C1 segment of cervical spinal cord (tissue), 14 donors: ENCODE measurements at regions not wholly inside any gene's neighbourhood (a gene's known extent, or its start where the extent isn't known, plus 50 kb on each side); places are given as distances from the start of the nearest gene placed in this dataset.

Source experiments
- DNase-seq, 14 donors: peaks; one replicate each; lab custom pipeline; 2025; lab: John Stamatoyannopoulos, UW

DNA sequence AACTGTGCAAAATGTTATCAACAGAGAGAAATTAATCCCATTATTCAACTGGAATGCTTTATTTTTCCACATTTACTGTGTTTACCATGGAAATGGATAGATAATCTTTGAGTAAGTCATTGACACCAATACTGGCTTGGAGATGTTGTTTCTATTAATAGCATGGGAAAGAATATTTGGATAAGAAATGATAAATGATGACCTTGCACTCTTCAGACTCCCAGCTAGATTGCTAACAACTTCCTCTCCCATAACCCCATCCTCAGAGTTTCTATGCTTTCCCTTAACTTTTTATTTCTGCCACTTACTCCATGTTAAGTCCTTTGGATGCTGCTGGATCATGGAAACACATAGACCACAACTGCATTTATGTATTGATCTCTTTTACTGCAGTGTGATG lies 182.5 kb downstream of the FNDC1 start:
- no peak for DNase-seq

DNA sequence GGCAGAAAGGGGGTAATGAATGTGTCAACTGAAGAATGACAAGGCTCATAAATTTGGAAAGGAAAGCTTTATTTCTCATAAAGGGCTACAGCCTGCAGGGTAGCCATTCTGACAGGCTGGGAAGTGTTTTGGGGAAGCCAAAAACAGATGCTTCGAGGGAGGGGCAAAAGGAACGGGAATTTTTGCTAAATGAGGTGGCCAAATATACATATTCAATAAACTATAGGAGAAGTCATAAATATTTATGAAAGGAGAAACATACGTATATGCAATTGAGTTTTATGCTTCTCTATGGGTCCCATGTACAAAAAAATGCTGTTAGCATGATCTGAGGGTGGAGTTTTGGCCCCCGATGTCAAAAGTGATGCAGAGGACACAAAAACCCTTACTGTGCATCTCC lies 180.7 kb downstream of the FNDC1 start:
- DNase-seq, result no peak

- no peak for DNase-seq
Observed at GRCh38 chr6:159343709-159344108, 174.5 kb downstream of the FNDC1 start.

DNA sequence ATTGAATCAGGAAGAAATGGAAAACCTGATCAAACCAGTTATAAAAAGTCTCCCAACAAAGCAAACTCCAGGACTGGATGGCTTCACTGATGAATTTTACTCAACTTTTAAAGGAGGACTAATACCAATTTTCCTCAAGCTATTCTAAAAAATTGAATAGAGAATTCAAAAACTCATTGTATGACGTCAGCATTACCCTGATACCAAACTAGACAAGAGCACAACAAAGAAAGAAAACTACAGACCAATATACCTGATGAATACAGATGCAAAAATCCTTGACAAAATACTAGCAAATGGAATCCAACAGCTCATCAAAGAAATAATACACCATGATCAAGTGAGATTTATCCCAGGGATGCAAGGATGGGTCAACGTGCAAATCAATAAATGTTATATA lies 172.9 kb downstream of the FNDC1 start:
- no peak for DNase-seq

DNA sequence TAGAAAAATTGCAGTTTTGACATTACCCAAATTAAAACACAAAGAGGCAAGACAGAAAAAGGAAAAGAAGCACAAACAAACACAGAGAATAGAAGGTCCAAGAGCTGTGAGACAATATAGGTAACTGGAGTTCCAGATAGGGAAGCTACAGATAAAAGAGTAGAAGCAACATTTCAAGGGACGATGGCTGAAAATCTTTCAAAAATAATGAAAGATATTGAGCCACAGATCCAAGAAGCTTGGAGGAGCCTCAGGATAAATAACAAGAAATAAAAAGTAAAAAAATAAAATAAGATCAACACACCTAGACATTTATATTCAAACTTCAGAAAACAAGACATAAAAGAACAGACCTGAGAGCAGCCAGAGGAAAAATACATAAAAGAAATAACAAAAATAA lies 164.9 kb downstream of the FNDC1 start:
- no peak for DNase-seq

GRCh38 chr6:159331451-159331850 lies 162.3 kb downstream of the FNDC1 start:
- DNase-seq, result no peak

DNA sequence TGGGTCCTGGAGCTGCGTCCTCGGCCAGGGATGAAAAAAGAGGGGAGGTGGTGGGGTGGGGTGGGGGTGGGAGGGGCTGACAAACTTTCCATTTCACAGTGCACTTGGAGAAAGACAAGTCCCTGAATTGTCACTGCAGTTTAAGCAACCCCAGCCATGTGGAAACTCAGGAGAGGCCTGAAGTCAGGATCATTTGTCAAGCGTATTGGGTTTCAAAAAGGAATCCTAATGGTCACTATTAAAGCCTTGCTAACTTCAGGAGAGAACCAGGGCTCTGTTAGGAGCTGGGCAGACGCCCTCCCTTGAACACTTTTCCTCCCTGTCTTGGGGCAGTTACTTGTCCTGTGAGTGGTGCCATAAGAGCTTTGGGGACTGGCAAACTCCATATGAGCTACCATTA lies 159.9 kb downstream of the FNDC1 start:
- no peak for DNase-seq

DNA sequence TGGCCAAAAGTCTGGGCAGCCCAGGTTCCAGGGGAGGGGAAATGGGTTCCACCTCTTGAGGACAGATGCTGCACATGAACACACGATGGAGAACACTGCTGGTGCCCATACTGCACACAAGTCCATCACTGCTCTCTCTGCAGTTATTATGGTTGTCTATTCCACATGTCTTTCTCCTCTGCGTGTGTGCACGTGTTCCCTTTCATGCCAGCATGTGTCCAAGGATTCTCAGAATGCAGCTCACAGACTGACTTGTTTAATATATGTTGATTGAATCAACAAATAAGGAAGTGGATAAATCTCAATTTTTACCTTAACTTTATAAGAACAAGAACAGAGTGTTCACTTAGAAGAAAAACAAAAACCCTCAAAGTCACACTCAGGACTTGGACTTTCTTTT lies 158.9 kb downstream of the FNDC1 start:
- no peak for DNase-seq

GRCh38 chr6:159325476-159325875 lies 156.3 kb downstream of the FNDC1 start:
- DNase-seq, result no peak

- DNase-seq, result no peak
Observed at GRCh38 chr6:159324596-159324995, 155.4 kb downstream of the FNDC1 start.
